ENCODE measurements at regions not wholly inside any gene's neighbourhood (a gene's known extent, or its start where the extent isn't known, plus 50 kb on each side); places are given as distances from the start of the nearest gene placed in this dataset.

GRCh38 chr11:97332271-97332670 lies 942.5 kb downstream of the JRKL start:
- no peak for TF ChIP-seq RXRA (IDR thresholded peaks at IDR 0.05)
- no peak for TF ChIP-seq CTCF (IDR thresholded peaks at IDR 0.05; ENCODE audit: low read depth, low read length, missing input control)
- no peak for TF ChIP-seq MAX (IDR thresholded peaks at IDR 0.05)
- no peak for TF ChIP-seq GABPA (IDR thresholded peaks at IDR 0.05 in 1 of 2, conservative IDR thresholded peaks at IDR 0.05 in 1 of 2)
- no peak for TF ChIP-seq SP1 (IDR thresholded peaks at IDR 0.05)
- no peak for TF ChIP-seq REST (IDR thresholded peaks at IDR 0.05)
- no peak for TF ChIP-seq JUND (IDR thresholded peaks at IDR 0.05)
- no peak for TF ChIP-seq YY1 (IDR thresholded peaks at IDR 0.05)
